Activated T-helper 17 cell treated with anti-CD3 and anti-CD28 coated beads, Interleukin-2, amount 50 U/mL, for 72 hours (primary cell): ENCODE measurements at regions not wholly inside any gene's neighbourhood (a gene's known extent, or its start where the extent isn't known, plus 50 kb on each side); places are given as distances from the start of the nearest gene placed in this dataset.
"Not testable (repeated sequence)": the region's sequence is repeated elsewhere in the genome, so short reads cannot be mapped to it uniquely, and the experiment has no call there.

Experiments
- ATAC-seq: fragments of 150-1000 bp; cut with Tn5 transposase; replicated peaks from 2 replicates; pipeline ENCODE4 v1.10.0; 2021; ENCODE audit warnings: mild to moderate bottlenecking, moderate library complexity
- H3K27ac Mint-ChIP-seq: one replicate; pipeline ENCODE4 v1.8.0; 2022; ENCODE audit warnings: mixed read lengths
- H3K27me3 Mint-ChIP-seq: one replicate; pipeline ENCODE4 v1.8.0; 2022; ENCODE audit warnings: mixed read lengths
- H3K36me3 Mint-ChIP-seq: one replicate; pipeline ENCODE4 v1.8.0; 2022; ENCODE audit warnings: low read depth, mild to moderate bottlenecking, mixed read lengths
- H3K4me1 Mint-ChIP-seq: one replicate; pipeline ENCODE4 v1.8.0; 2022; ENCODE audit warnings: mixed read lengths
- H3K4me3 Mint-ChIP-seq: one replicate; pipeline ENCODE4 v1.8.0; 2022; ENCODE audit warnings: mild to moderate bottlenecking, mixed read lengths
- H3K9me3 Mint-ChIP-seq: one replicate; pipeline ENCODE4 v1.8.0; 2022; ENCODE audit warnings: mixed read lengths

DNA sequence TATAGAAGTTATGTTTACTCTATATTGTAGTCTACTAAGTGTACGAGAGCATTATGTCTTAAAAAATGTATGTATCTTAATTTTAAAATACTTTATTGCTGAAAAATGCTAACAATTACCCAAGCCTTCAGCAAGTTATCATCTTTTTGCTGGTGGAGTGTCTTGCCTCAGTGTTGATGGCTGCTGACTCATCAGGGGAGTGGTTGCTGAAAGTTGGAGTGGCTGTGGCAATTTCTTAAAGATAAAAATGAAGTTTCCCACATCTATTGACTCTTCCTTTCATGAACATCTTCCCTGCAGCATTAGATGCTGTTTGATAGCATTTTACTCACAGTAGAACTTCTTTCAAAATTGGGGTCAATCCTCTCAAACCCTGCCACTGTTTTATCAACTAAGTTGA lies 95.8 kb downstream of the CDC7 start:
- Mint-ChIP-seq H3K4me1 (peaks cover 5% of the 10 kb centered on the region), H3K27me3 (no peaks in the 10 kb centered on the region), H3K4me3 (no peak overlapping the region), H3K27ac (no peak overlapping the region), H3K36me3 (no peaks in the 10 kb centered on the region), H3K9me3 (no peaks in the 10 kb centered on the region)
- ATAC-seq: no peak

DNA sequence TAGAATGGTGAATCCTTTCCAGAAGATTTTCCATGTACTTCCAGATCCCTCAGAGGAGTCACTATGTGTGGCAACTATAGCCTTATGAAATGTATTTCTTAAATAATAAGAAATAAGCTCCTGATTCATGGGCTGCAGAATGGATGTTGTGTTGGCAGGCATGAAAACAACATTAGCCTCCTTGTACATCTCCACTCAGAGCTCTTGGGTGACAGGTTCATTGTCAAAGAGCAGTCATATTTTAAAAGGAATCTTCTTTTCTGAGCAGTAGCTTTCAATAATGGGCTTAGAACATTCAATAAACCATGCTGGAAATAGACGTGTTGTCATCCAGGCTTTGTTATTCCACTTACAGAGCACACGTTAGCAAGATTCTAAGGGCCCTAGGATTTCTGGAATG lies 96.6 kb downstream of the CDC7 start:
- no peak overlapping the region for H3K4me3 Mint-ChIP-seq
- no peaks in the 10 kb centered on the region for H3K4me1 Mint-ChIP-seq
- no peak overlapping the region for H3K27ac Mint-ChIP-seq
- ATAC-seq: no peak
- no peaks in the 10 kb centered on the region for H3K27me3 Mint-ChIP-seq
- H3K36me3 Mint-ChIP-seq: no peaks in the 10 kb centered on the region
- H3K9me3 Mint-ChIP-seq: no peaks in the 10 kb centered on the region

DNA sequence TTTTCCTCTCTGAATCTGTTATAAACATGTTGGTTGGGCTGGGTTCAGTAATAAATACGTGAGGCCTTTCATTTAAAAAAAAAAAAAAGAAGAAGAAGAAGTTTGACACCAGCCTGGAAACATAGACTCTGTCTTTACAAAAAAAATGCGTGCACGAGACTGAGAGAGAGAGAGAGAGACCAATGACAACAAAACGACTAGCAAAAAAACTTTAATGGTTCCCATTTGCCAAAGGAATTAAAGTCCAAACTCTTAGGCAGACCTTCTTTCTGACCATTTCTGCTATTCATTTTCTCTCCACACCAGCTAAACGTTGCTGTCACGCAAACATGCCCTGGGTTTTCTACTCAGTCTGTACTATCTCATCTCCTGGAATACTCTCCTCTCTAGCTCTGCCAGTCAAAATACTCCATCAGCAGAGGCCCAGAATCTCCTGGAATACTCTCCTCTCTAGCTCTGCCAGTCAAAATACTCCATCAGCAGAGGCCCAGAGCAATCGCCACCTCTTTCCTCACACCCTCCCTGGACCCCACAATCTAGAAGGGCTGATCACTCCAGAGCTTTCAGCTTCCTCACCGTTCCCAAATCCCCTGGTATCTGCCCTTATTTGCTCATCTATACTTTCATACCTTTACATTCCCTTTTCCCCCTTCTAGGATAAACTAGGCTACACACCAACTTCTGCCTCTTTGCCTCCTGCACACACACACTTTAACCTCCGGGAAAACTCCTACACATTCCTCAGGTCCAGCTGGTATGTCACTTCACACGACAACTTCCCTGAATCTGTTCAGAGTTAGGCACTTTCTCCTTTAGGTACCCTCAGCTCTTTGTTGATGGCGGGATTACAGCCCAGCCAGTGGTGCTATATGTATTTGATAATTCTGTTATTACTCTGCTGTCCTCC lies 100.0 kb downstream of the CDC7 start:
- Mint-ChIP-seq H3K27me3 (no peaks in the 10 kb centered on the region), H3K9me3 (no peaks in the 10 kb centered on the region), H3K4me1 (peaks cover 8% of the 10 kb centered on the region), H3K4me3 (no peak overlapping the region), H3K36me3 (no peaks in the 10 kb centered on the region), H3K27ac (no peak overlapping the region)
- ATAC-seq: no peak

DNA sequence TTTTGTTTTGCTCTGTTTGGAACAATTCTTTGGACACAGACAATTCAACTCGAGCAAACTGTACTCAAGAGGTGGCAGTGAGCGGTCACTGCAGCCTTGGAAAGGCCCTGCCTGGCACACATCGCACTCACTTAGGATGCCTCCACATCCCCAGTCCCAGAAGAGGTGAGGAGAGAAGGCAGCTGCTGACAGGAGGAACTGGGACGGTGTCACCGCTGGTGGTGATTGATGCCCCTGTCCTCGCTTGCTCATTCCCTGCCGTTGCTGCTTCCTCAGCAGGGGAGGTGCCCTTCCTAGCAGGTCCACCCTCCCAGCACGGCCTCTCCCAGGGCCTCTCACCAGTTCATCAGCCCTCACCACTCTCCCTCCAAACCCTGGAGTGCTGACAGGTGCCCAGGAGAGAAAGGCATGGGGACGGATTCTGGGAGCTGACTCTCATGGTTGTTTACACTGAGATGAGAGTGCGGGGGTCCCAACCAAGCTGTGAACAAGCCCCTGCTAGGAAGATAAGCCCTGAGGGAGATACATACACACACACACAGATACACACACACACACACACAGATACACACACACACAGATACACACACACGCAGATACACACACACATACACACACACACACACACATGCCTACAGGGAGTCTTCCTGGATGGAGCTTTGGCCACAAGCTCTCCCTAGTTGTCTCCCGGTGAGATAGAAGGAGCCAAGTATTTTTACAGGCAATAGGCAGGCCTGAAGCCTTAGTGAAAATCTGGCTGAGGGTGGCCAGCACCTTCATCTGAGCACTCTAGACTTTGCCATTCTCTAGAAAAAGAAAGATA lies 101.1 kb downstream of the CDC7 start:
- no peak overlapping the region for H3K4me3 Mint-ChIP-seq
- no peaks in the 10 kb centered on the region for H3K9me3 Mint-ChIP-seq
- no peaks in the 10 kb centered on the region for H3K36me3 Mint-ChIP-seq
- ATAC-seq: no peak
- no peaks in the 10 kb centered on the region for H3K27me3 Mint-ChIP-seq
- H3K27ac Mint-ChIP-seq: no peak overlapping the region
- peaks cover 8% of the 10 kb centered on the region for H3K4me1 Mint-ChIP-seq

DNA sequence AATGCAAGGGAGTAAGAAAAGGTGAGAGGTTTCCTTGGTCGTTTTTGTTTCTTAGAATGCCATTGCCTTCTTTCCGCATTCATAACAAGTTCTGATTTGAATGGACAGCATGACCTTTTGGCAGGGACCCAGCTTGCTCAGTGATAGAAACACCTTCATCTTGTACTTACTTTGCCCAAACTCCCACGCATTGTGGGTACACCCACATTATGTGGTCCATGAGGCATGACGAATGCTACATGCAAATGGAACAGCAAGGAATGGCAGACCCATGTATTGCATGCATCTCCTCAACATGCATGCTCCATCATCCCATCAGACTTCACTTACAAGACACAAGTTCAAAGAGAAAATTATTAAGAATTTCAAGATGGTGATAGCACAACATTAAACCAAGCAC lies 102.8 kb downstream of the CDC7 start:
- no peaks in the 10 kb centered on the region for H3K27me3 Mint-ChIP-seq
- peaks cover 8% of the 10 kb centered on the region for H3K4me1 Mint-ChIP-seq
- H3K36me3 Mint-ChIP-seq: no peaks in the 10 kb centered on the region
- peak; percentile 74 for ATAC-seq
- no peak overlapping the region for H3K27ac Mint-ChIP-seq
- H3K9me3 Mint-ChIP-seq: no peaks in the 10 kb centered on the region
- no peak overlapping the region for H3K4me3 Mint-ChIP-seq

DNA sequence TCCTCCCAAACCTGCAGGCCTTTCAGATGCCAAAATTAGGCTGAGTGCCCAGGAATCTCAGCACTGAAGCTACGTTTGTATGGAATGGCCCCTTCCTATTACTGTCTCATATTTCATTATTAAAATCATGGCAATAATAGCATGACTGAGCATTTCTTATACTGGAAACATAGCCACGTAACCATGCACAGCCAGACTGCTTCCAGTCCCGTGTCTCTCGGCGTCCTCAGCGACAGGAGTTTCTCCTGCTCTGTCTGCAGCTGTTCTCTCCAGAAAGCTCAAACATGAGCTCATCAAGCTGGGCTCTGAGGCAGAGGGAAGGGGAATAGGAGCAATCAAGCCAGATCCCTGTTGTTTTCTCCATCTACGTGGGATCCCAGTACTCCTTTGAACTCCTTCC lies 104.0 kb downstream of the CDC7 start:
- H3K4me3 Mint-ChIP-seq: no peak overlapping the region
- no peak overlapping the region for H3K27ac Mint-ChIP-seq
- no peak for ATAC-seq
- H3K9me3 Mint-ChIP-seq: no peaks in the 10 kb centered on the region
- H3K36me3 Mint-ChIP-seq: no peaks in the 10 kb centered on the region
- H3K27me3 Mint-ChIP-seq: no peaks in the 10 kb centered on the region
- peaks cover 8% of the 10 kb centered on the region for H3K4me1 Mint-ChIP-seq

DNA sequence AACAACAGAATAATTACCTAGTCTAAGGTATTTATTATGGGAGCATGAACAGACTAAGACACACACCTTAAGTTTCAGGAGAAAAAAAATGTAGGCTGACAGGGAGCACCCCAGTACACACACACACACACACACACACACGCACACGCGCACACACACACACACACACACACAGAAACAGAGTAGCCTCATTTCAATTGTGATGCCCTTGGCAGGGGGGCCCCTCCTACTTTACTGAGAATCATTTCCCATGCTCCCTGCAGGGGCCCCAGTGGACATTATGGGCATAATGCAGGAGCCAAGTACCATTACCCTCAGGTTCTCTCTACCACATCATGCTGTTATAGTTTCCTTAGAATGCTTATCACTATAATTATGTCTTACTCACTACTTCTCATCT lies 104.9 kb downstream of the CDC7 start:
- ATAC-seq: no peak

DNA sequence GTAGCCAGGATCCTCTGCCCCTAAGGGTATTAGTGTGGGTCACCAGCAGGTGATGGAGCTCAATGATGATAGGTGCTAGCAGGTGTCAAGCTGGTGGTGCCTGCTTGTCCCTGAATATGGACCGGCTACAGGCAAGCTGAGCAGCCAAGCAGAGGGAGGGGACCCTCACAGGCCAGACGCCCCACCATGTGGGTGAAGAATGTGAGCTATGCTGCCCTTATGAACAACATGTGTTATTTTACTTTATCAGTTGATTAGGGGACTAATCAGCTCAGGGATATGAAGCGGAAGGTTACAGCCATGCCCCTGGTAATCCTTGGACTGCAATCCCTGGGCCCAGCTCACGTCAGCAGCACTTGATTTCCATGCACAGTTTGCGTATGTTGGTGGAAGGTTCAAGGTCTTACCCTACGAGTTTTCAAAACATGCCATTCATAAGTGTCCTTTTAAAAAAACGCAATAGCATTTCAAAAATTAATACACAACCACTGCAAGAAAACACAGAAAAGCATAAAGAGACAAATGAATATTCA lies 106.0 kb downstream of the CDC7 start:
- peaks cover 8% of the 10 kb centered on the region for H3K4me1 Mint-ChIP-seq
- H3K36me3 Mint-ChIP-seq: no peaks in the 10 kb centered on the region
- ATAC-seq: no peak
- no peak overlapping the region for H3K4me3 Mint-ChIP-seq
- H3K9me3 Mint-ChIP-seq: no peaks in the 10 kb centered on the region
- H3K27me3 Mint-ChIP-seq: no peaks in the 10 kb centered on the region
- no peak overlapping the region for H3K27ac Mint-ChIP-seq

More for the DNA sequence above, 104.9 kb downstream of the CDC7 start:
- H3K36me3 Mint-ChIP-seq: no peaks in the 10 kb centered on the region
- H3K27me3 Mint-ChIP-seq: no peaks in the 10 kb centered on the region
- no peak overlapping the region for H3K4me3 Mint-ChIP-seq
- H3K4me1 Mint-ChIP-seq: peaks cover 8% of the 10 kb centered on the region
- H3K27ac Mint-ChIP-seq: no peak overlapping the region
- H3K9me3 Mint-ChIP-seq: no peaks in the 10 kb centered on the region

DNA sequence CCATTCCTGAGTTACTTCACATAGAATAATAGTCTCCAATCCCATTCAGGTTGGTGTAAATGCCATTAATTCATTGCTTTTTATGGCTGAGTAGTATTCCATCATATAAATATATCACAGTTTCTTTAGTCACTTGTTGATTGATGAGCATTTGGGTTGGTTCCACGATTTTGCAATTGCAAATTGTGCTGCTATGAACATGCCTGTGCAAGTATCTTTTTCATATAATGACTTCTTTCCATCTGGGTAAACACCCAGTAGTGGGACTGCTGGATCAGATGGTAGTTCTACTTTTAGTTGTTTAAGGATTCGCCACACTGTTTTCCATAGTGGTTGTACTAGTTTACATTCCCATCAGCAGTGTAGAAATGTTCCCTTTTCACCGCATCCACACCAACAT lies 107.0 kb downstream of the CDC7 start:
- not testable (repeated sequence) for H3K4me3 Mint-ChIP-seq, ATAC-seq, H3K9me3 Mint-ChIP-seq, H3K4me1 Mint-ChIP-seq, H3K36me3 Mint-ChIP-seq, H3K27ac Mint-ChIP-seq, H3K27me3 Mint-ChIP-seq

DNA sequence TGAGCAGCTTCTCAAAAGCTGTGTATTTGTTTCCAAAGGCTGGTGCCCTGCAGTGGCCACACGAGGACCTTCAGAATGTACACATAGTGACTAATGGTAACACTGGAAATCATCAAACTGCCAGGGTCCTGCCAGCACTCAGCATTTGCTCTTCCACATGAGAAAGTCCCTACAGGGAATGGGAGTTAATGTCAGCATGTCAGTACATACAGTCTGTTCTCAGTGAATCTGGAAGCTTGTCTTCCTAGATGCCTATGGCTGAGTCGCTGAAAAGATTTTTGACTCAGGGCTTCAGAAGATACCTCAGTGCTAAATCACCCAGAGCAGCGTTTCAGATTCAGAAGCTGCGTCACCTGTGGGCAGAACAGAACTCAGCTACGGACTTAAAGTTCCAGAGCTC lies 108.2 kb downstream of the CDC7 start:
- Mint-ChIP-seq H3K4me1 (peaks cover under 1% of the 10 kb centered on the region), H3K4me3 (no peak overlapping the region), H3K27ac (no peak overlapping the region), H3K36me3 (no peaks in the 10 kb centered on the region), H3K27me3 (no peaks in the 10 kb centered on the region), H3K9me3 (no peaks in the 10 kb centered on the region)
- no peak for ATAC-seq

DNA sequence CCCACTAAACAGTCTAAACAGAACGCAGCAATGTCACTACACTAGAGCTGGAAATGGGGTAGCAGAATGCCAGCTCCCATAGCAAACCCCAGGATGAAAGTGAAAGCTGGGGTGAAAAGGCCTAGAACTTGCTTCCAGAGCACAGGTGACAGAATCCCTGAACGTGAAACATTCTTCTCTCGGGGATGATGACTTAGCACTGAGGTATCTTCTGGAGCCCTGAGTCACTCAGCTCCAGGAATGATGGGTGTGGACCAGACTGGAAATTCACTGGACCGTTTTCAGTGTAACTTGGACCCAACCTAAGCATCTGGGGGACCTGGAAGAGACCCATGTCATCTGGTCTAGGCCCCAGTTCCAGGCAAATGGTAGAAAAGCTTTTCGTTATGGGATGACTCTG lies 108.9 kb downstream of the CDC7 start:
- H3K36me3 Mint-ChIP-seq: no peaks in the 10 kb centered on the region
- H3K27me3 Mint-ChIP-seq: no peaks in the 10 kb centered on the region
- ATAC-seq: no peak
- H3K4me3 Mint-ChIP-seq: no peak overlapping the region
- no peak overlapping the region for H3K27ac Mint-ChIP-seq
- H3K4me1 Mint-ChIP-seq: no peaks in the 10 kb centered on the region
- H3K9me3 Mint-ChIP-seq: no peaks in the 10 kb centered on the region

DNA sequence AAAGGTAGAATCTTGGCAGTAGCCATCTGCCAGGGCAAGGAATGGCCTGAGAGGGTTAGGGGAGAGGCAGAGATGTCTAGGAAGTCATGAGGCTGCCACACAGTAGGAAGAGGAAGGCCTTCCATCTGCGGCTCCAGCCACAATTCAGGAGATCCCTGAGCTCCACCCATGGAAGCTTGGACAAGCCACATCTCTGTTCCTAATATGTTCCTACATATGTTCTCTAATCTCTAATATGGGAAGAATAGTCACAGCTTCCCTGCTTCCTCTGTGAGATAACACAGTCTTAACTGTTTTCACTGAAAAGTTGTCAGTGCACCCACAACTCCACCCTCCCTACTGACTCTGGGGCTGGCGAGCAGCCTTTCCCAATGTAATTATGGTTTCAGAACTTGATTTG lies 109.5 kb downstream of the CDC7 start:
- H3K4me3 Mint-ChIP-seq: no peak overlapping the region
- no peaks in the 10 kb centered on the region for H3K36me3 Mint-ChIP-seq
- no peak for ATAC-seq
- no peaks in the 10 kb centered on the region for H3K4me1 Mint-ChIP-seq
- H3K27ac Mint-ChIP-seq: no peak overlapping the region
- H3K9me3 Mint-ChIP-seq: no peaks in the 10 kb centered on the region
- H3K27me3 Mint-ChIP-seq: no peaks in the 10 kb centered on the region

DNA sequence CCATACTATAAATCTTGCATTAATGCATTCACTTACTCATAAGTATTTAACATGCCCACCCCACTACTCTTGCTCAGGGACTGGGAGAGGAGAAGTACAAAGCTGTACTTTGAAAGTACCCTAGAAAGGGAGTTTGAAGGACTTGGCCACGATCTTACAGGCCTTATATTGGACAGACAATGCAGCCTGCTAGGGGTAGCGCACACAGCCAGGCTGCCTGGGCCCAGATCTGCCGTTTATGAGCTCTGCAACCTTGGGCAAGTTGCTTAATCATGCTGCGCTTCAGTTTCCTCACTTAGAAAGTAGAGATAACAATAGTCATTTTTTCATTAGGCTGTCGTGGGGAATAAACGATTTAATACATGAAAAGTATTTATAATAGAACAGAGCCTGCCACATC lies 110.1 kb downstream of the CDC7 start:
- ATAC-seq: no peak
- Mint-ChIP-seq H3K36me3 (no peaks in the 10 kb centered on the region), H3K27me3 (no peaks in the 10 kb centered on the region), H3K4me3 (no peak overlapping the region), H3K4me1 (no peaks in the 10 kb centered on the region), H3K9me3 (no peaks in the 10 kb centered on the region), H3K27ac (no peak overlapping the region)

DNA sequence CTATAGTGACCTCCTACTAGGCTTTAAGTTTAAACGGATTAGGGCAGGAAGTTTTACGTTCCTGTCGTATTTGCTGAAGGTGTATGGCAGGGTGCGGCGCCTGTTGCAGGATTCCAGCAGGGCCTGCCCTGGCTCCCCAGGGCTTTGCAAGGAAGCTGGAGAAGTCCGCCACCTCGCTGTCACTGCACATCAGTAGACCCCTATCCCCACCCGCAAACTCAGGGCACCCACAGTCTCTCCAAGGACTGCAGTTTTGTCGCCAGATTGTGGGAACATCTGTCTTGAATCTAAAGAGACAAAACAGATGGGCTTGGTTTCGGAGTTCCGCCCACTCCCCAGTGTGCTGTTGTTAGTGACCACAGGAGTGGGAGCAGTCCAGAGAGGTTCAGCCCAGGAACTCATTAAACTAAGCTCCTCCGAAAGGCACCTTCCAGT lies 110.8 kb downstream of the CDC7 start:
- H3K4me3 Mint-ChIP-seq: no peak overlapping the region

DNA sequence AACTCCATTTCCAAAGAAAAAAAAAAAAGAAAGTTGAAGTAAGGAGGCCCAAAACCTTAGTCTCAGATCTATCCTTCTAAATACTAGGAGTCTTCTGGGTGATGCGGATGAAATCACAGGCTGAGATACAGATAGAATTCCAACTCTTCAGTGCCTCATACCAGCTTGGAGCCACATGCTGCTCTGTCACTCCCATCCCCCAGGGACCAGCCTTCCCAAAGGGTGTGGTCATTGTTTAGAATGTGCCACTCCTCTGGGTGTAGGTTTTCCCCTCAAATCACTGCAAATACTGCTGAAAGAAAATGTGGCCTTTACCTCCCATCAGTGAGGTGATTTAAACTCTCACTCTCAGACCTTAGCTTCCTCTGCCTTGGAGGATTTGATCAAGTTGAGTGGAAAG lies 112.9 kb downstream of the CDC7 start:
- no peak for ATAC-seq
- H3K4me3 Mint-ChIP-seq: no peak overlapping the region
- H3K27ac Mint-ChIP-seq: no peak overlapping the region
- H3K4me1 Mint-ChIP-seq: no peaks in the 10 kb centered on the region
- peaks cover 4% of the 10 kb centered on the region for H3K9me3 Mint-ChIP-seq
- H3K27me3 Mint-ChIP-seq: no peaks in the 10 kb centered on the region
- H3K36me3 Mint-ChIP-seq: no peaks in the 10 kb centered on the region

More for the DNA sequence above, 110.8 kb downstream of the CDC7 start:
- ATAC-seq: no peak
- Mint-ChIP-seq H3K36me3 (no peaks in the 10 kb centered on the region), H3K27me3 (no peaks in the 10 kb centered on the region), H3K9me3 (no peaks in the 10 kb centered on the region), H3K4me1 (no peaks in the 10 kb centered on the region), H3K27ac (no peak overlapping the region)
